Hepatocyte (in vitro differentiated cells): ENCODE measurements at regions not wholly inside any gene's neighbourhood (a gene's known extent, or its start where the extent isn't known, plus 50 kb on each side); places are given as distances from the start of the nearest gene placed in this dataset.

ENCODE experiments used
- DNase-seq: peaks from one replicate; pipeline ENCODE4 v3.0.0-alpha.2; 2016; ENCODE audit warnings: low spot score
- H2AFZ ChIP-seq: fragments of 200-600 bp; sonication (generic); 2 replicates; pipeline ENCODE4 v1.6.0; 2016; ENCODE audit warnings: antibody characterized with exemption, mild to moderate bottlenecking
- H3K27ac ChIP-seq: fragments of 200-600 bp; sonication (generic); 2 replicates; pipeline ENCODE4 v1.5.1; 2016; ENCODE audit warnings: mild to moderate bottlenecking
- H3K27me3 ChIP-seq: fragments of 200-600 bp; sonication (generic); 2 replicates; pipeline ENCODE4 v1.6.1; 2016
- H3K36me3 ChIP-seq: fragments of 200-600 bp; sonication (generic); replicated peaks from 2 replicates; pipeline ENCODE4 v1.5.1; 2016; ENCODE audit warnings: low read depth; ENCODE audit not compliant: insufficient read depth
- H3K4me1 ChIP-seq: fragments of 200-600 bp; sonication (generic); 2 replicates; pipeline ENCODE4 v1.5.1; 2016; ENCODE audit warnings: mild to moderate bottlenecking, moderate library complexity; ENCODE audit not compliant: insufficient read depth
- H3K4me2 ChIP-seq: fragments of 200-600 bp; sonication (generic); 2 replicates; pipeline ENCODE4 v1.6.0; 2016
- H3K4me3 ChIP-seq: fragments of 200-600 bp; sonication (generic); 2 replicates; pipeline ENCODE4 v1.5.1; 2016; ENCODE audit warnings: mild to moderate bottlenecking
- H3K79me2 ChIP-seq: fragments of 200-600 bp; sonication (generic); 2 replicates; pipeline ENCODE4 v1.6.0; 2017; ENCODE audit warnings: mild to moderate bottlenecking
- H3K9me2 ChIP-seq: fragments of 200-600 bp; sonication (generic); replicated peaks from 2 replicates; pipeline ENCODE4 v1.6.0; 2017; ENCODE audit warnings: mild to moderate bottlenecking; ENCODE audit not compliant: insufficient read depth
- H3K9me3 ChIP-seq: fragments of 200-600 bp; sonication (generic); 2 replicates; pipeline ENCODE4 v1.5.1; 2016; ENCODE audit warnings: low read depth, mild to moderate bottlenecking
- H4K20me1 ChIP-seq: fragments of 200-600 bp; sonication (generic); 2 replicates; pipeline ENCODE4 v1.6.0; 2016; ENCODE audit warnings: mild to moderate bottlenecking; ENCODE audit not compliant: insufficient read depth, poor library complexity, severe bottlenecking
- CTCF ChIP-seq: fragments of 200-600 bp; sonication (generic); IDR thresholded peaks from 2 replicates; pipeline ENCODE4 v1.5.1; 2016; ENCODE audit warnings: antibody characterized with exemption, mild to moderate bottlenecking; ENCODE audit not compliant: poor library complexity
- EZH2 ChIP-seq: fragments of 200-600 bp; sonication (generic); IDR thresholded peaks from 2 replicates; pipeline ENCODE4 v1.6.1; 2016; ENCODE audit warnings: antibody characterized with exemption, mild to moderate bottlenecking, borderline replicate concordance
- EZH2phosphoT487 ChIP-seq: fragments of 200-600 bp; sonication (generic); IDR thresholded peaks from one replicate; pipeline ENCODE4 v1.6.1; 2018; ENCODE audit warnings: antibody characterized with exemption, mild to moderate bottlenecking, low read depth, moderate library complexity; ENCODE audit not compliant: unreplicated experiment, severe bottlenecking
- WGBS: methylation state at CpG from one replicate; pipeline ENCODE4 v1.1.6; 2016; ENCODE audit warnings: low lambda C conversion rate; ENCODE audit errors: missing lambda C conversion rate; 5-methylcytosine and 5-hydroxymethylcytosine counted together

GRCh38 chr5:142499591-142500226 lies 174.9 kb upstream of the SPRY4 start:
- Histone ChIP-seq H3K36me3 (no peaks in the 10 kb centered on the region), H3K27ac (no peak overlapping the region), H4K20me1 (no peaks in the 10 kb centered on the region), H2AFZ (no peak overlapping the region), H3K9me3 (no peaks in the 10 kb centered on the region), H3K27me3 (no peaks in the 10 kb centered on the region), H3K9me2 (no peaks in the 10 kb centered on the region), H3K79me2 (no peaks in the 10 kb centered on the region), H3K4me2 (peak overlapping the region; percentile 31), H3K4me3 (no peak overlapping the region), H3K4me1 (peaks cover 5% of the 10 kb centered on the region)
- TF ChIP-seq EZH2phosphoT487 (no peak), CTCF (no peak), EZH2 (no peak)
- DNase-seq: peak; percentile 22
- 44% methylated on average over 6 of the region's 6 CpGs for WGBS

GRCh38 chr5:142498298-142498697 lies 173.5 kb upstream of the SPRY4 start:
- H3K9me3 ChIP-seq: no peaks in the 10 kb centered on the region
- TF ChIP-seq EZH2 (no peak), CTCF (no peak), EZH2phosphoT487 (no peak)
- H3K36me3 ChIP-seq: no peaks in the 10 kb centered on the region
- H3K9me2 ChIP-seq: no peaks in the 10 kb centered on the region
- H3K79me2 ChIP-seq: no peaks in the 10 kb centered on the region
- H3K27me3 ChIP-seq: no peaks in the 10 kb centered on the region
- 94% methylated on average over 3 of the region's 3 CpGs for WGBS
- no peak overlapping the region for H3K4me3 ChIP-seq
- H4K20me1 ChIP-seq: no peaks in the 10 kb centered on the region
- DNase-seq: no peak
- H3K27ac ChIP-seq: no peak overlapping the region
- H3K4me1 ChIP-seq: peaks cover 5% of the 10 kb centered on the region
- no peak overlapping the region for H2AFZ ChIP-seq
- H3K4me2 ChIP-seq: no peak overlapping the region

- no peaks in the 10 kb centered on the region for H3K9me2 ChIP-seq
- 53% methylated on average over 2 of the region's 2 CpGs for WGBS
- no peaks in the 10 kb centered on the region for H4K20me1 ChIP-seq
- peaks cover 5% of the 10 kb centered on the region for H3K4me1 ChIP-seq
- H3K27me3 ChIP-seq: no peaks in the 10 kb centered on the region
- no peak overlapping the region for H3K27ac ChIP-seq
- no peak for TF ChIP-seq EZH2
- no peak for TF ChIP-seq EZH2phosphoT487
- no peak for TF ChIP-seq CTCF
- no peak for DNase-seq
- no peaks in the 10 kb centered on the region for H3K9me3 ChIP-seq
- H3K79me2 ChIP-seq: no peaks in the 10 kb centered on the region
- H2AFZ ChIP-seq: no peak overlapping the region
- no peaks in the 10 kb centered on the region for H3K36me3 ChIP-seq
- H3K4me3 ChIP-seq: no peak overlapping the region
- H3K4me2 ChIP-seq: no peak overlapping the region
Measured at GRCh38 chr5:142495531-142495930, 170.7 kb upstream of the SPRY4 start.
